CD1c-positive myeloid dendritic cell (primary cell): ENCODE measurements at regions not wholly inside any gene's neighbourhood (a gene's known extent, or its start where the extent isn't known, plus 50 kb on each side); places are given as distances from the start of the nearest gene placed in this dataset.

ENCODE experiments used
- DNase-seq: peaks from one replicate; pipeline ENCODE4 v3.0.0-alpha.2; 2016; ENCODE audit errors: extremely low spot score

DNA sequence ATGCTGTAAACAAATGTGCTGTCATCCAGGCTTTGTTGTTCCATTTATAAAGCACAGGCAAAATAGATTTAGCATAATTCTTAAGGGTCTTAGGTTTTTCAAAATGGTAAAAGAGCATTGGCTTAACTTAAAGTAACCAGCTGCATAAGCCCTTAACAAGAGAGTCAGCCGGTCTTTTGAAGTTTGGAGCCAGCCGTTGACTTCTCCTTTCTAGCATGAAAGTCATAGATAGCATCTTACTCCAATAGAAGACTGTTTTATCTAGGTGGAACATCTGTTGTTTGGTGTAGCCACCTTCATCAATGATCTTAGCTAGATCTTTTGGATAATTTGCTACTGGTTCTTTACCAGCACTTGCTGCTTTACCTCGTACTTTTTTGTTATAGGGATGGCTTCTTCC lies 297.5 kb upstream of the DCBLD2 start:
- no peak for DNase-seq

DNA sequence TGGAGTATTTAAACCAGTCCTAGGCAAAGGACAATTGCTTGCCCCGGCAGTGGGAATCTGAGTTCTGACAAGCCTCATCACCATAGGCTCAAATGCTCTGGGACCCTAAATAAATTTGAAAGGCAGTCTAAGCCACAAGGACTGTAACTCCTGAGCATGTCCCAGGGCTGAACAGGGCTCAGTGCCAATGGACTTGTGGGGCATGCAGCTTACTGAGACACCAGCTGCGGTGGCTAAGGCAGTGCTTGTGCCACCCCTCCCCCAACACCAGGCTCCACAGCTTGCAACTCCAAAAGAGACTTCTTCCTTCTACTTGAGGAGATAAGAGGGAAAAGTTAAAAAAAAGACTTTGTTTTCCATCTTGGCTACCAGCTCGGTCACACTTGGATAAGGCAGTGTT lies 289.7 kb upstream of the DCBLD2 start:
- no peak for DNase-seq

DNA sequence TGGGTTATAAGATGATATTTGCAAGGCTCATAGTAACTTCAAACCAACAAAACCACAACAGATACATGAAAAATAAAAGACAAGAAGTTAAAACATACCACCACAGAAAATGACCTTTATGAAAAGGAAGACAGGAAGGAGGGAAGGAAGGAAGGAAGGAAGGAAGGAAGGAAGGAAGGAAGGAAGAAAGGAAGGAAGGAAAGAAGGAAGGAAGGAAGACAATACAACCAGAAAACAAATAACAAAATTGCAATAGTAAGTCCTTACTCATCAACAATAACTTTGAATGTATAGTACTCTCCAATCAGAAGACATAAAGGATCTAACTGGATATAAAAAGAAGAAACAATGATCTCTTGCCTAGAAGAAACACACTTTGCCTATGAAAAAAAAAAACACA lies 287.4 kb upstream of the DCBLD2 start:
- DNase-seq, result no peak

DNA sequence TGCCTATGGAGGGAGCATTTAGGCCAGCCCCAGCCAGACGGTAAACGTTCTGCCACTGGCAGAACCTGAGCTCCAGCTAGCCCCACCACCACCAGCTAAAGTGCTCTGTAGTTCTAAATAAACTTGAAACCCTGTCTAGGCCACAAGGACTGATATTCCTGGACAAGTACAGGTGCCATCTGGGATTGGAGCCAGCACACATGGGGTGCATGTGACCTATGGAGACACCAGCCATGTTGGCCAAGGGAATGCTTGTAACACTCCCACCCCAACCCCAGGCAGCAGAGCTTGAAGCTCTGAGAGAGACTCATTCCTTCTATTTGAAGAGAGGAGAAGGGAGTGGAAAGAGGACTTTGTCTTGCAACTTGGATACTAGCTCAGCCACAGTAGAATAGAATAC lies 284.5 kb upstream of the DCBLD2 start:
- no peak for DNase-seq

DNA sequence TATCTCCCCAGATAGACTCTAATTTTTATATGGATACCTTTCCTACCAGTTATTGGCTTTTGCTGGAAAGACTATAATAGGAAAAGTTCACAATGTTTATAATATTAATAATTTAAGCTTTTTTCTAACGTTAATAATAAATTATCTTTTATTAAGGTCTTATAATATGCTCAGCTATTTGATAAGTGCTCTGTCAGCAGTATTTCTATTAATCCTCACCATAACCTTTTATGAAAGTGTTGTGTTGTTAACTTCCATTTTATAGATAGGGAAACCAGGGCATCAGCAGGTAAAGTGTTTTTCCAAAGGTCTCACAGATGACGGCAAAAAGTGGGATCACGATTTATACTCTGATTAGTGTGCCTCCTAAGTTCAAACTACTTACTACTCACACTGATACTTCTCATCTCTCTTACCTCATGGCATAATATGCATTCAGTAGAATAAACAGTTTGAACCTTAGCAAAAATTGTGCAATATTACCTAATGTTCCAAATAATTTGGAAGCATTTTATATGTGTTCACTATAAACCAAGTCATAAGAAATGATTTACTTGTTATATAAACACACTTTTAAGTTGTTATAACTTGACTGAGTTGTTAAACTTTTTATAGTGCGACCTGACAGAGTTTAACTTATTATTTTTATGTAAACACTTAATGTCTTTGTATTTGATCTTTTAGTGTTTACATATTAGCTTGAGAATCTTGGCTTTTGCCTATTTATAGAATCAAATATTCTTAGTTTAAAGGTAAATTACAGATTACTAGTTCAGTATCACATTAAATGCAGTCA lies 274.9 kb upstream of the DCBLD2 start:
- DNase-seq, result no peak

DNA sequence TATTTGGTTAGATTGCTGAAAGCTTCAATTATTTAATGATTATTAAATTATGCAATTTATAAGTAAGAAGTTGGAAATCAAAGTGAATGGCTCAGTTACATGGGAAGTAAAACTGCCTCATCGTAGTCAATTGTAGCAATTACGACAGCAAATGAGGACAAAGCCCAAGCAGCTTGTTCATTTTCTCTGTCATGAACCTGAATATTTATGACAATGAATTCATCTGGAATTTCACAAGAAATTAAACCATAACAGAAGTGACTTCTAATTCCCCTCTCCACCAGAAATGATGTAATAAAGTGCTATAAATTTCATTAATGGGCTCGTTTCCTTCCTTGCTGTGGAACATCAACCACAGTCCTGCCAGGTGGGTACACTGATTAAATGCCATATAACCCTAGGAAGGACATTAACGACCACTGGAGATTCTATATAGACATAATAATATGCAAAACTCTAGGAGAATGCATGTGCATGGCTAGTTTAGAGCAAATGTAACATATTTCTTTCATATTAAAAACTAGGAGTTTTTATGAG lies 273.8 kb upstream of the DCBLD2 start:
- no peak for DNase-seq

DNA sequence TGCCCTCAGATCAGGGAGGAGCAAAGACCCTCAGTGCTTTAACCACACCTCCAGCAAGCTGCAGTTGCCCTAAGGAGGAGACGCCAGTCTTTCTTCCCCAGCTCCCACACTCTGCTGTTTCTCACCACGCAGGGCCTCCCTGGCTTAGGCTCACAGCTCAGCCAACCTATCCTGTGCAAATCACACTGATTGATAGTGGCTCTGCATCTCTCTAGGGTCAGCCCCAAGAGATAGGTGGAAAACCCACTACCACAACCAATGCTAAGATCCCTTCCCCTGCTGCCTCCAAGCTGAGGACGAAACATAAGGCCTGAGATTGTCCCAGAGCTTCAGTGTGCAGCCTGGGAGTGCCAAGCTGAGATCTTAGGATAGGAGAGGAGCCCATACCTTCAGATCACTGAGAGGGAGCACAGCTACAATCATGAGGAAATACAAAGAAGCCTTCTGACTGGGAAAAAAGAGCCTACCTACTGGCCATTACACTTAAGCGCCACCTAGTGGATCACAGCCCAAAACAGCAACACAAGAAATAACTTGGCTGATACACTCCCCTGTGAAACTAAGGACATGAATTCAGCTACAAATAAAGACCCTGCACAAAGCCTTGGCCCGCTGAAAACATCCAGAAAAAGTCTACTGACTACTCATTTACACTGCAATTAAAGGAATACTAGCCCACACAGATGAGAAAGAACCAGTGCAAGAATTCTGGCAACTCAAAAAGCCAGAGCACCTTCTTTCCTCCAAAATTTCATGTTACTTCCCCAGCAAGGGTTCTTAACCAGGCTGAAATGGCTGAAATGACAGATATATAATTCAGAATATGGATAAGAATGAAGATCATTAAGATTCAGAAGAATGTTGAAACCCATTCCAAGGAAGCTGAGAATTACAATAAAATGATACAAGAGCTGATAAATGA lies 271.5 kb upstream of the DCBLD2 start:
- DNase-seq, result peak; percentile 42

DNA sequence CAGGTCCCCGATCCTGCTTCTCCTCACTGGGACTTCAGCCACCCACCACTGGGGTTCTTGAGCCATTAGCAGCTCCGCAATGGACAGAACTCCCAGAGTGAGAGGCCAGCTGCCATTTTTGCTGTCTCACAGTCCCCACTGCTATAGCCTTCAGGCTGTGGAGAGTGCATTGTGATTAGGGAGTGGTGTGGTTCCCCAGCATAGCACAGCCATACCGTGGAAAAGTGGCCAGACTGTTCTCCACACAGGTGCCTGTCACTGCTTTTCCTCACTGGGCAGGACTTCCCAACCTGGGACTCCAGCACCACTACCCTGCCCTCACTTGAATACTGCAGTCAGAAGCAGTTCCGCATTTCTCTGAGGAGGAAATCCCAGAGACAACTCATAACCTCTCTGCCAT lies 270.3 kb upstream of the DCBLD2 start:
- DNase-seq, result no peak

DNA sequence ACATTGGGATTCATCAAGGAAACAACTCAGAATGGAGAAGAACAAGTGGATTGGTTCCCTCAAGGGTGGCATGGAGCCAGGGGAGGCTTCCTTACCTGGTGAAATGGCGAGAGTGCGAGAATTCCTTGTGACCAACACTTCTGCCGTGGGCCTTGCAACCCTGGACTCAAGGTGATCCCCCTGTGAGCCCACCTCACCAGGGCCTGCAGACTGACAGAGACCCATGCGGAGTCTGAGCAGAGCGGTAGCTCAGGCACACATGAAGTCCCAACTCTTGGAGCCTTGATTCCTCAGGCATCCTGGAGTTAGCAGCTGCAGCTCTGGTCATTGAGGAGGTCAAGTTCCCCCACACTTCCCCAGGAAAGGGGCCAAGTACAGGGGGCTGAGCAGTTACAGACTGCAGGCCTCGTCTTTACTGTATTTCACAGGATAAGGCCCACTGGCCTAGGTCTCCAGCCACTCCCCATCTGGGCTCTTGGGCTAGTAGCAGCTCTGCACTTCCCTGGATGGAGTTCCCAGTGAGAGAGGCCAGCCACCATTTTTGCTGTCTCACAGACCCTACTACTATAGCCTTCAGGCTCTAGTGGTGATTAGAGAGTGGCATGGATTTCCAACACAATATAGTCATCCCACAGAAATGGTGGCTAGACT lies 269.5 kb upstream of the DCBLD2 start:
- no peak for DNase-seq

DNA sequence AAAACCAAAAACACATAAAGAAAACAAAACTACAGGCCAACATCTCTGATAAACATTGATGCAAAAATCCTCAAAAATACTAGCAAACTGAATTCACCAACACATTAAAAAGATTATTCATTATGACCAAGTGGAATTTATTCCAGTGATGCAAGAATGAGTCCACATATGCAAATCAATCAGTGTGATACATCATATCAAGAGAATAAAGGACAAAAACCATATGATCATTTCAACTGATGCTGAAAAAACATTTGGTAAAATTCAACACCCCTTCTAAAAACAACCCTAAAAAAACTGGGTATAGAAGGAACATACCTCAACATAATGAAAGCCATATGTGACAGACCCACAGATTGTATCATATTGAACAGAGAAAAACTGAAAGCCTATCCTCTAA lies 265.6 kb upstream of the DCBLD2 start:
- no peak for DNase-seq

DNA sequence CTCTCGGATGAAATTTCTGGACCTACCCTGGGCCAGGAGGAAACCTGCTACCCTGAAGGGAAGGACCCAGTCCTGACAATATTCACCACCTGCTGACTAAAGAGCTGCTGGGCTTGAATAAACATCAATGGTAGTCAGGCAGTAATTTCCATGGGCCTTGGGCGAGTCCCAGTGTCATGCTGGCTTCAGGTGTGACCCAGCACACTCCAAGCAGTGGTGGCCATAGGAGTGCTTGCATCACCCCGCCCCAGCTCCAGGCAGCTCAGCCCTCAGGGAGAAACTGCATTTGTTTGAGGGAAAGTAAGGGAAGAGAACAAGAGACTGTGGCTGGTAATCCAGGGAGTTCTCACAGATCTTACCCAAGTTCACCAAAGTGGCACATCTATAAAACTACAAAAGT lies 261.8 kb upstream of the DCBLD2 start:
- no peak for DNase-seq

DNA sequence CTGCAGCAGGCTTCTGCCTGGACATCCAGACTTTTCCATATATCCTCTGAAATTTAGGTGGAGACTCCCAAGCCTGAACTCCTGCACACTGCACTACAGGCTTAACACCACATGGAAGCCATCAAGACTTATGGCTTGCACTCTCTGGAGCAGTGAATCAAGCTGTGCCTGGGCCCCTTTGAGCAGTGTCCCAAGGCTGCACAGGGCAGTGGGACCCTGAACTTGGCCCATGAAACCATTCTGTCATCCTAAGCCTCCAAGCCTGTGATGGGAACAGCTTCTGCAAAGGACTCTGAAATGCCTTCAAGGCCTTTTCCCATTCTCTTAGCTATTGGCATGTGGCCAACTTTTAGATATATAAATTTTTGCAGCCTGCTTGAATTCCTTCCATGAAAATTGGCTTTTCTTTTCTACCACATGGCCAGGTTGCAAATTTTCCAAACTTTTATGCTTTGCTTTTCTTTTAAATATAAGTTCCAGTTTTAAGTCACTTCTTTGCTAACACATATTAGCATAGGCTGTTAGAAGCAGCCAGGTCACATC lies 257.8 kb upstream of the DCBLD2 start:
- no peak for DNase-seq

DNA sequence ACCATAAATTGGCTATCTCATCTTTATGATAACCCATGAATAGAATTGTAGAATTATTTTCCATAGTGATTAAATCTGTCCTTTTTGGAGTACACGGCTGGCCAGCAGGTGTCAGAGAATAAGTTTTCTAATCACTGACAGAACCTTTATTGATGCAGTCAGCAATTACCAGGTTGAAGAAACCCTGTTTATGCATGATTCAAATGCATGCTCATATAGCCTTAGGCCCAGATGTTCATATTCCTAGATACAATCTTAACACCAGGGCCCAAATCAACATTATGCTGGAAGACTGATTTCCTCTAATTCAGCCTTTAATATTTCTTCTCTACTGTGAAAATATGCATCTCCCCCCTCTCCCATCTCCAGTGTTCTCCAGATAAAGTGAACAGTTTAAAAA lies 243.5 kb upstream of the DCBLD2 start:
- no peak for DNase-seq

DNA sequence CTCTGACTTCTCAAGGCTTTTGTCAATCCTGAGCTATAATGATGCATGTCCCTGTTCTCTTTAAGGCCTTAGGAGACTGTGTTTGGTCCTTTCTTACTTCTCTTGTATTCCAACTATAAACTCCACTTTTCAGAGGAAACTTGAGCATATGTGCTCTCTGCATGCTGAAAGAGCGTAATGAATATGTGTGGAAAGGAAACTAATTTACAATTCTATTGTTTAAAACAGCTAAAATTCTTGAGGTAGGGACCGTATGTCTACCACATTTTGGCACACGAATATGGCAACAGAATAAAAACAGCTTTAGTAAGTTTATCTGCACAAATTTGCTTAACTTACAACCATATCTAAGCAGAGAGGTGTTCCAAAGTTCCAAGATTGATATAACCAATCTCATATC lies 242.0 kb upstream of the DCBLD2 start:
- DNase-seq, result no peak

DNA sequence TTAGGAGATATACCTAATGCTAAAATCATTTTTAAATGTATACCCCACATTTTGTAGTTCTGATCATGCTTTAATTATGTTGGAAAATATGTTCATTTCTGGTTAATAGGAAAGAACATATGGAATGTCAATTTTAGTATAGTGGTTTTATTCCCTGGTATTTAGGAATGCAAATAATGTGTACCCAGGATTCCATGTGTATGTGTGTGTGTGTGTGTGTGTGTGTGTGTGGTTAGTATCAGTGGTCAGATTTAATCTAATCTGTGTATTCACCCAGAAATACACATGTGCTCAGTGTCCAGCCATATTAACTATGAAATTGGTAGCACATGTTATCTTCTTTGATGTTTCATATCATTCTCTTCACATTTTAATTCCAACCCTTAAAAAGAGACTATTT lies 233.5 kb upstream of the DCBLD2 start:
- DNase-seq, result no peak

DNA sequence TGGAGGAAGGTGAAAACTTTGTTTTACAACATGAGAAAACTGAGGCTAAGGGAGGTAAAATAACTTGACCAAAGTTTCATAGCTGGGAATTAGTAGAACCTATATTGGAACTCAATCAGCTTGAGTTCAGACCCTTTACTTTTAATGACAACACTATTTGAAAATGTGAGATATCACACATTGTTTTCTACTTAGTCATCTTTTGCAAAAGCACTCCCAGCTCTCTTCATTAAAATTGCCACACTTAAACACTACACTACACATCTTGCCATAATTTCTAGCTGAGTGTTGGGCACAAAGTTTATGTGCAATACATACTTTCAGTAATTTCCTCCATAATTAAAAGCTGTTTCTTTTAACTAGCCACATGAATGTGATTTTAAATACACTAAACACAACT lies 230.4 kb upstream of the DCBLD2 start:
- no peak for DNase-seq

DNA sequence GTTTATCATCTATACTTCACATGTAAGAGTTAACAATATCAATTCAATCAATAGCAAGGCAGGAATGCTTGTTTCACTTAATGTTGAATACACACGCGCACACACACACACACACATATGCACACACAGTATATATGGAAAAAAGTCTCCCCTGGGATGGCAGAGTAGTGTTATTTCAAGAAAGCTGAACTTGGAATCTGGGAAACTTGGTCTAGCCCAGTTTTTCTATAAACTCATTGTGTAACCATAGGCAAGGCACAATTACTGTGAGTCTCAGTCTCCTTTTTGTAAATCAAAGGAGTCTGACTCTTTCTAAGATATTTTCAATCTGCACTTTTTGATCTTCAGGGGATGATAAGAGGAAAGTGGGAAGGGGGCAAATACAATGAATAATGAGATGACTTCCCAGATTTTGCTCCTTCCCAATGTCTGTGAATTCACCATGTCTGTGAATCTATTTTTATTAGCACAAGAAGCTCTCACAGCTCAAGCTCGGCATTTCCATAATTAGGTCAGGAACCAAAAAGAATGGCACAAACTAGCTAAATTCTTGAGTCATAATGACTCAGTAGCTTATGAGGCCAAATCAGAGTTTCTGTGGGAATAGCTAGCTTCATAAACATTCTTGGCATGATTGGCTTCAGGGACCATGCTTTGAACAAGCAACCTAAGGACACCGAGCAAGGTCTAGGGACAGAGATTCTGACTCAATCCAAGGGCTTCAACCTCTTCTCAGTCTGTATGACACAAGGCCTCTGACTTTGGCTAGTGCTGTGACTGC lies 227.4 kb upstream of the DCBLD2 start:
- no peak for DNase-seq

DNA sequence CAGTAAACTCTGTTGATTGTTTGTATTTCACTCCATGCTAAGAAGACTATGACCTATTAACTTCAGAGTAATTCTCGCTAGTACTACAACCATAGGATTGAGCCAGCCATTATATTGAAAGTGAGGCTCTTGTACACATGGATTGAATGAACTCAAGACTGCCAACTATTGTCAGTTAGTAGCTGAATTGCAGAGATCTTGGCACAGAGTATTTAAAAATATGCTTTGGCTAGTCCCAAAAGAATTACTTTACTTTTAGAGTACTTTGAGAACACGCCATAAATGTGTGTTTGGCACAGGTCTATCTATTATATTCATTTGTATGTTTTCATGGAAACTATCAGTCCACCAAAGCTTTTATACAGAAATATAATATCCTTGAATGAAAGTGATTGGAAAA lies 226.7 kb upstream of the DCBLD2 start:
- DNase-seq, result no peak

DNA sequence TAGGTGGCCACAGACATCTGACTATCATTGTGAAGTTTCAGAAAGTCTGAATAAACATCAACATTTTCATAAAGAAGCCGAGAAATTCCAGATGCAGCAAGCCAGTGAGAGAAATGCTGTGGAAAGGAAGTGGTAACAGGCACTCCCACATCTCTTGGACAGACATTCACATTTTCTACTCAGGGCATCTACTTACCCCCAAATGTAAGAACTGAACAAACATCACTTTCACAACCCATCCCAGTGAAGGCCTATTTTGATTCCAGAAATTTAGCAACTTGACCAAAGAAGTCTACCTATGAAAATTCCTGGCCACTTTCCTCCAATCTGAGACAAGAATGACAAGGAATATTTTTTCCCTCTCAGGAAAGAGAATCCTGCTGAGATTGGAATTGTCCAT lies 224.8 kb upstream of the DCBLD2 start:
- DNase-seq, result no peak

DNA sequence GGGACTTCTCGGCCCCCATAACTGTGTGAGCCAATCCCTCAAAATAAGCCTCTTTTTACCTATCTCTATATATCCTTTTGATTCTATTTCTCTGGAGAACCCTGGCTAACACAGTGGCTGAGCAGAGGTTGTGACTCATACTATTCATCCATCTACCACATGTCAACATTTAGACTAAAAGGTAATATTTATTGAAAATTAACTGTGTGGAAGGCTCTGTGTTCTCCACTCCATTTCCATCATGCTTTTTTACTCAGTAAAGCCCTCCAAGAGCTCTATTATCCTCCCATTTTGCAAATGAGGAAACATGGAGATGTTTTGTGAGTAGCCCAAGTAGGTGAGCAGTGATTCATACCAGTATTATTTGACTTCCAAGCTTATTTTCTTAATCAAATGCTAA lies 217.9 kb upstream of the DCBLD2 start:
- no peak for DNase-seq

DNA sequence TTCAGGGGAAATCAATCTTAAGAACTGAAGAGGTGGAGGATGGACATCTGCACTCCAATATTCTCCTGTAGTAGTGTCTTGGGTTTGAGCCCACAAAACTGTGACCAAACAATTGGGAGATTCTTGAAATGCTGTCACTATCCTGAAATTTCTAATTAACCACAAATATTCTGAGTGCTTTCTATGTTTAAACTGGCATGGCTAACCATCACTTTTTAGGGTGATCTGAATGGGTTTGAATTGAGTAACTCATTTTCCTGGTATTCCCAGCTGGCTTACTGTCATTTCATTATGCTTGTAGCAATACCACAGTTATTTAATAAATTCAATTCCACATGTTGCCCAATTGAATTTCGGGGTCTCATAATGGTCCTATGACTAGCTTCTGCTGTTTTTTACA lies 216.9 kb upstream of the DCBLD2 start:
- no peak for DNase-seq
